ENCODE measurements at regions not wholly inside any gene's neighbourhood (a gene's known extent, or its start where the extent isn't known, plus 50 kb on each side); places are given as distances from the start of the nearest gene placed in this dataset.

DNA sequence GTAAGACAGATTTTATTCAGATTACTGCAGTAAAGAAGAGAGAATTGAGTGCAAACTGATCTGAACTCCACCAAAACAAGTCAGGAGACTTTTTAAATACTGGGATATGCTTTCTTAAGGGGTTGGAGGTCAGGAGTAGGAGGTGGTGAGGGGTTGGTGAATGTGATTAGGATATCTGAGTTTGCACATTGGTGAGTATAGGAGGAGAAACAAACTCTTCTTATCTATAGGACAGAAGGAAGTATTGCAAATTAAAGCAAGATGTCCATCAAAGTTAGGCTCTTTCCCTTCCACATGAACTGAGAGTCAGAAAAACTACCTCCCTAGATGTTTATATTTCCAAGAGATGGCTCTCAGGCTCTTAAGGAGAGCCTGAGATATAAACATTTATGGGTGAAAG is 114.6 kb upstream of the HTR1E start:
- TF ChIP-seq, protein P1, sequence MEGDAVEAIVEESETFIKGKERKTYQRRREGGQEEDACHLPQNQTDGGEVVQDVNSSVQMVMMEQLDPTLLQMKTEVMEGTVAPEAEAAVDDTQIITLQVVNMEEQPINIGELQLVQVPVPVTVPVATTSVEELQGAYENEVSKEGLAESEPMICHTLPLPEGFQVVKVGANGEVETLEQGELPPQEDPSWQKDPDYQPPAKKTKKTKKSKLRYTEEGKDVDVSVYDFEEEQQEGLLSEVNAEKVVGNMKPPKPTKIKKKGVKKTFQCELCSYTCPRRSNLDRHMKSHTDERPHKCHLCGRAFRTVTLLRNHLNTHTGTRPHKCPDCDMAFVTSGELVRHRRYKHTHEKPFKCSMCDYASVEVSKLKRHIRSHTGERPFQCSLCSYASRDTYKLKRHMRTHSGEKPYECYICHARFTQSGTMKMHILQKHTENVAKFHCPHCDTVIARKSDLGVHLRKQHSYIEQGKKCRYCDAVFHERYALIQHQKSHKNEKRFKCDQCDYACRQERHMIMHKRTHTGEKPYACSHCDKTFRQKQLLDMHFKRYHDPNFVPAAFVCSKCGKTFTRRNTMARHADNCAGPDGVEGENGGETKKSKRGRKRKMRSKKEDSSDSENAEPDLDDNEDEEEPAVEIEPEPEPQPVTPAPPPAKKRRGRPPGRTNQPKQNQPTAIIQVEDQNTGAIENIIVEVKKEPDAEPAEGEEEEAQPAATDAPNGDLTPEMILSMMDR (IDR thresholded peaks at IDR 0.05): no peak
- no peak for TF ChIP-seq POLR2A (IDR thresholded peaks at IDR 0.05)
